Psoas muscle (tissue), 7 donors: ENCODE measurements at regions not wholly inside any gene's neighbourhood (a gene's known extent, or its start where the extent isn't known, plus 50 kb on each side); places are given as distances from the start of the nearest gene placed in this dataset.

Experiments
- ATAC-seq, 4 donors: fragments of 200-7000 bp; cut with Tn5 transposase; one replicate each; pipeline ENCODE4 v1.9.1; 2020; ENCODE audit warnings: moderate library complexity in 3 of 4, mild to moderate bottlenecking in 2 of 4
- DNase-seq, 2 donors: peaks; one replicate each; pipeline ENCODE4 v3.0.0-alpha.2; 2020
- H3K27ac ChIP-seq: fragments of 200-600 bp; one replicate; pipeline ENCODE4 v1.8.0; 2022
- H3K27me3 ChIP-seq, 3 donors: fragments of 200-600 bp in 1 of 3; one replicate each; pipeline versions ENCODE4 v1.6.1 to v1.8.0; 2013 to 2022; ENCODE audit warnings: low read length in 2 of 3, mild to moderate bottlenecking in 2 of 3, moderate library complexity in 1 of 3; ENCODE audit not compliant: insufficient read depth in 3 of 3
- H3K36me3 ChIP-seq, 2 donors: fragments of 200-600 bp in 1 of 2; one replicate each; pipeline versions ENCODE4 v1.6.1 to v1.8.0; 2013 to 2022; ENCODE audit warnings: low read depth in 1 of 2, mild to moderate bottlenecking in 1 of 2, moderate library complexity in 1 of 2; ENCODE audit not compliant: insufficient read depth in 1 of 2
- H3K4me1 ChIP-seq: fragments of 200-600 bp; one replicate; pipeline ENCODE4 v1.8.0; 2022
- H3K4me3 ChIP-seq: fragments of 200-600 bp; one replicate; pipeline ENCODE4 v1.8.0; 2022; ENCODE audit warnings: mild to moderate bottlenecking
- H3K9me3 ChIP-seq: fragments of 200-600 bp; one replicate; pipeline ENCODE4 v1.8.0; 2022
- WGBS, 3 donors: extraction: QIAGEN DNeasy Blood & Tissue Kit; methylation state at CpG; one replicate each; pipeline versions ENCODE4 v1.1.6 to v1.1.7; 2013; 5-methylcytosine and 5-hydroxymethylcytosine counted together
- intact Hi-C, 2 donors: fragments of 100-400 bp; cut with DNase I; formaldehyde crosslinking; loops; one replicate each; pipeline versions ENCODE4 v1.11.0 to v1.14.2; 2022
- TF ChIP-seq, protein P1 (sequence below): fragments of 200-600 bp; IDR thresholded peaks from one replicate; pipeline ENCODE4 v1.8.0; 2022; ENCODE audit warnings: antibody characterized with exemption
- donor health status: healthy with polysubstance abuse.
- donor health status: DM: no; HTN: no; CAD: no; lungs with moderate emphysema.
- donor health status: Bipolar disorder and iron deficiency.
- donor health status: healthy.
- donor health status: DM: yes; HTN: yes; CAD: no.
- donor health status: DM: no; HTN: no; CAD: no.
- donor health status: DM: yes; HTN: yes; CAD: no.

DNA sequence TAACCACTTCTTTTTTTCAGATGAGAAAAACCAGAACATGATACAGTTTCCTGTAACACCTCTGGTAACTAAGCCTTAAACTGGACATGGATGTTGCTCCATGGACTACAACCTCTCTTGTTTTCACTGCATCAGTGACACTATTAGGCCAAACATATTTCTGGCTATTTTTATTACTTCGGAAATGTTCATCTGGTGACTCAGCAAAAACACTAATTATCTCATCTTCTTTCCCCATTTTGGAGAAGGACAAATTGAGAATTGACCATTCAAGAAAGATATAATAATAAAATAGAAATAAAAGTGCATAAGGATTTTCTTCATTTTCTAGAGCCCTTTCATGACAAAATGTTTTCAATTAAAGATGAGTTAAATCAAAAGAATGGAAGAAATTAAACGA lies 361.9 kb upstream of the TECRL start:
- Histone ChIP-seq H3K4me1 (no peaks in the 10 kb centered on the region), H3K4me3 (no peak overlapping the region), H3K27me3 (no peaks in the 10 kb centered on the region), H3K9me3 (no peaks in the 10 kb centered on the region), H3K27ac (no peak overlapping the region), H3K36me3 (no peaks in the 10 kb centered on the region)
- no peak for DNase-seq
- ATAC-seq = no peak
- intact Hi-C loops = no loop called here
- 33 to 59% (median 56%) methylated on average over 2 of the region's 2 CpGs for WGBS, 3 donors
- TF ChIP-seq, protein P1, sequence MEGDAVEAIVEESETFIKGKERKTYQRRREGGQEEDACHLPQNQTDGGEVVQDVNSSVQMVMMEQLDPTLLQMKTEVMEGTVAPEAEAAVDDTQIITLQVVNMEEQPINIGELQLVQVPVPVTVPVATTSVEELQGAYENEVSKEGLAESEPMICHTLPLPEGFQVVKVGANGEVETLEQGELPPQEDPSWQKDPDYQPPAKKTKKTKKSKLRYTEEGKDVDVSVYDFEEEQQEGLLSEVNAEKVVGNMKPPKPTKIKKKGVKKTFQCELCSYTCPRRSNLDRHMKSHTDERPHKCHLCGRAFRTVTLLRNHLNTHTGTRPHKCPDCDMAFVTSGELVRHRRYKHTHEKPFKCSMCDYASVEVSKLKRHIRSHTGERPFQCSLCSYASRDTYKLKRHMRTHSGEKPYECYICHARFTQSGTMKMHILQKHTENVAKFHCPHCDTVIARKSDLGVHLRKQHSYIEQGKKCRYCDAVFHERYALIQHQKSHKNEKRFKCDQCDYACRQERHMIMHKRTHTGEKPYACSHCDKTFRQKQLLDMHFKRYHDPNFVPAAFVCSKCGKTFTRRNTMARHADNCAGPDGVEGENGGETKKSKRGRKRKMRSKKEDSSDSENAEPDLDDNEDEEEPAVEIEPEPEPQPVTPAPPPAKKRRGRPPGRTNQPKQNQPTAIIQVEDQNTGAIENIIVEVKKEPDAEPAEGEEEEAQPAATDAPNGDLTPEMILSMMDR = no peak

DNA sequence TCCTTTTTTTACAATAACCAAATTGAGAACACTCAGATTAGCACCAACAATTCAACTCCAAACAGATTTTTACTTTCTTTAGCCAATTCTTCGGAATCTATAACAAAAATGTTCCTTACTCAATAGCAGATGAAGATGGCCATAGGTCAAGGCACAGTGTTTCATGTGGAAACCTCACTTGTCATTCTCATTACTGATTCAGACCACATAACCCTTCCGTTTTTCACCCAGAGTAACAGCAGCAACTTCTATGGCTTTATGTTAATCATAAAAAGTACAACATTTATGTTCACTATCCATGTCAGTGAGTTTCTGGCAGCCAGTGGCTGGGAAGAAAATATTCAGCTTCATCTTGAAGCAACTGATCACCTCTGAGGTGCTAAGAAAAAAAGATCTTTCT lies 358.3 kb upstream of the TECRL start:
- H3K9me3 ChIP-seq = no peaks in the 10 kb centered on the region
- DNase-seq = no peak
- no peaks in the 10 kb centered on the region for H3K27me3 ChIP-seq
- no peak for ATAC-seq
- no peak overlapping the region for H3K4me3 ChIP-seq
- no peak overlapping the region for H3K27ac ChIP-seq
- WGBS, 3 donors = 72 to 79% (median 78%) methylated on average over 2 of the region's 2 CpGs
- H3K36me3 ChIP-seq = no peaks in the 10 kb centered on the region
- TF ChIP-seq, protein P1 = no peak
- intact Hi-C loops = no loop called here
- no peaks in the 10 kb centered on the region for H3K4me1 ChIP-seq

DNA sequence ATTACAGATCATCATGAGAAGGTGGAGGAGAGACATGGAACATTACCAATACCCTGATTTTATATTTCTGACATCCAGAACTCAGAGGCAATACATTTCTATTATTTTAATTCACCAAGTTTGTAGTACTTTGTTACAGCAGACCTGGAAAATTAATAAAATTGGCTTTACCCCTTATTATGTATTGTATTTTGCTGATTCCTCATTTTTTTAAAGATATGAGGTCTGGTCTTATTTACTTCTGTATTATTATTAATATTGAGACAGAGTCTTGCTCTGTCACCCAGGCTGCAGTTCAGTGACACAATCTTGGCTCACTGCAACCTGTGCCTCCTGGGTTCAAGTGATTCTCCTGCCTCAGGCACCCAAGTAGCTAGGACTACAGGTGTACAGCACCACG lies 357.3 kb upstream of the TECRL start:
- TF ChIP-seq, protein P1 = no peak
- WGBS, 3 donors = 73 to 81% (median 79%) methylated on average over 1 of the region's 1 CpG
- intact Hi-C loops = no loop called here

DNA sequence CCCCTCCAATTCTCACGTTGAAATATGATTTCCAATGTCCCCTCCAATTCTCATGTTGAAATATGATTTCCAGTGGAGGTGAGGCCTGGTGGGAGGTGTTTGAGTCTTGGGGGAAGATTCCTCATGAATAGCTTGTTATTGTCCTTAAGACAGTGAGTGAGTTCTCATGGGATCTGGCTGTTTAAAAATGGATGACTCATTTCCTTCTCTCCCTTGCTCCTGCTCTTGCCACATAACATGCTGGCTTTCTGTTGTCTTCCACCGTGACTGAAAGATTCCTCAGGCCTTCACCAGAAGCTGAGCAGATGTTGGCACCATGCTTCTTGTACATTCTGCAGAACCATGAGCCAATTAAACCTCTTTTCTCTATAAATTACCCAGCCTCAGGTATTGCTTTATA lies 346.8 kb upstream of the TECRL start:
- H3K9me3 ChIP-seq = no peaks in the 10 kb centered on the region
- no peaks in the 10 kb centered on the region for H3K4me1 ChIP-seq
- TF ChIP-seq, protein P1 = no peak
- no peak for DNase-seq
- H3K27me3 ChIP-seq = no peaks in the 10 kb centered on the region
- 19 to 24% (median 23%) methylated on average over 2 of the region's 2 CpGs for WGBS, 3 donors
- H3K36me3 ChIP-seq = no peaks in the 10 kb centered on the region
- H3K4me3 ChIP-seq = no peak overlapping the region
- no peak for ATAC-seq
- intact Hi-C loops = no loop called here
- H3K27ac ChIP-seq = no peak overlapping the region

More for the DNA sequence above, 357.3 kb upstream of the TECRL start:
- Histone ChIP-seq H3K4me1 (no peaks in the 10 kb centered on the region), H3K4me3 (no peak overlapping the region), H3K27me3 (no peaks in the 10 kb centered on the region), H3K9me3 (no peaks in the 10 kb centered on the region), H3K36me3 (no peaks in the 10 kb centered on the region), H3K27ac (no peak overlapping the region)
- no peak for ATAC-seq
- no peak for DNase-seq

DNA sequence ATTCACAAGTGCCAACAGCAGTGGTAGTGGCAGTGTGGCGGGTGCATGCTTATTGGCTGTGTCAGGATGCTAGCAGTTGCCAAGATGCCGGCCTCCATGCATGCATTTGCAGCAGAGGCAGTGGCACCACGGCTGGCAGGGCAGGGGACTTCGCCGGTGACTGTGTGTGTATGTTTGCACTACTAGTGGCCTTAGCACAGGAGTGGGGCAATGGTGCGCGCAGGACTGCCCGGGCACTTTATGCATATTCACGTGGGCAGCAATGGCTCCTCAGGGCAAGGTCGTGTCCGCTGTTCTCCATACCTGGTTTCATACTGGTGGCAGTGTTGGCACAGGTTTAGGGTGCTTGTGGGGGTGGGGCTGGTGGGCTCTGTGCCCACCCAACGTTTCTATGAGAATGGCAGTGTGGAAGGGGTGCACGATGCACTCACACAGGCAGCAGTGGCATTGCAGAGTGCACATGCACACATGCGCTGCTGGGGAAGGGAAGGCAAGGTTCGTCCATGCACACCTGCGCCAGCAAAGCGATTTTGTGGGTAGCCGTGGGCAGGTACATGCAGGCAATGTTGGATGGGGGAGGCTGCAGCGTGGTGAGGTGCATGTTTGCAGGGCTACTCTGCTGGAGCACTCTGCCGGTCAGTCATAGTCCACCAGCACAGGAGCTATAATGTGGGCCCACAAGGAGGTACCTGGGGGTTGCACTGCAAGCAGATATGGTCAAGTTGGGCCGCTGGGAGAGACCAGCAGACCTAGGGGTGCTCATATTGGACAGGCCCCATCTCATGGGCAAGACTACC lies 338.9 kb upstream of the TECRL start:
- H3K9me3 ChIP-seq = no peaks in the 10 kb centered on the region
- H3K36me3 ChIP-seq = no peaks in the 10 kb centered on the region
- DNase-seq (no peak), ATAC-seq (no peak)
- no peaks in the 10 kb centered on the region for H3K4me1 ChIP-seq
- H3K27me3 ChIP-seq = no peaks in the 10 kb centered on the region
- 85 to 89% (median 88%) methylated on average over 21 of the region's 21 CpGs for WGBS, 3 donors
- intact Hi-C loops = no loop called here
- no peak overlapping the region for H3K4me3 ChIP-seq
- TF ChIP-seq, protein P1 = no peak
- no peak overlapping the region for H3K27ac ChIP-seq
